SU-DHL-6 (cell line): ENCODE measurements at regions not wholly inside any gene's neighbourhood (a gene's known extent, or its start where the extent isn't known, plus 50 kb on each side); places are given as distances from the start of the nearest gene placed in this dataset.

ENCODE experiments used
- CTCF ChIP-seq: fragments of 200-600 bp; sonication (generic); IDR thresholded peaks from one replicate; pipeline ENCODE4 v1.5.1; 2017; ENCODE audit warnings: antibody characterized with exemption, mild to moderate bottlenecking, low read length, moderate library complexity; ENCODE audit not compliant: insufficient read depth, poor library complexity, severe bottlenecking
- EZH2phosphoT487 ChIP-seq: fragments of 200-600 bp; sonication (generic), shearing (Covaris generic); conservative IDR thresholded peaks from 2 replicates; pipeline ENCODE4 v1.6.1; 2018; ENCODE audit warnings: mild to moderate bottlenecking, antibody characterized with exemption, low read length, moderate library complexity, mixed read lengths

DNA sequence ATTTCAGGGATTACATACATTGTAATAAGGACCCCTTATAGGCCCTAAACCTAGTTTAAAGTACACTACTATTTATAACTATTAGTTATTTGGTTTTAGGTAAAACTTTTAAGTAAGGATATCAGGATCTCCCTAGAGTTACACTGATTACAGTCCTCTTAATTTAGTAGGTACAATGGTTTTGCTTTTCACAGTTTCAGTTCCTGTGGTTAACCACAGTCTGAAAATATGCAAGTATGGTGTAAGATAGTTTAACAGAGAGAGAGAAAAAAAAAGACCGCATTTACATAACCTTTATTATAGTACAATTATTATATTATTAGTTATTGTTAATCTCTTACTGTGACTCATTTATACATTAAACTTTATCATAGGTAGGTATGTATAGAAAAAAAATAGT lies 725.3 kb upstream of the PTPRD start:
- TF ChIP-seq EZH2phosphoT487 (no peak), CTCF (no peak)
